GM23338 (cell line): ENCODE measurements at regions not wholly inside any gene's neighbourhood (a gene's known extent, or its start where the extent isn't known, plus 50 kb on each side); places are given as distances from the start of the nearest gene placed in this dataset.

Experiments used
- ATAC-seq: fragments of 200-7000 bp; cut with Tn5 transposase; 3 replicates; pipeline ENCODE4 v1.9.1; 2020
- DNase-seq: peaks from one replicate; pipeline ENCODE4 v3.0.0-alpha.2; 2015; ENCODE audit warnings: low spot score
- H2AFZ ChIP-seq: fragments of 200-600 bp; sonication (generic); 2 replicates; pipeline ENCODE4 v1.8.0; 2016; ENCODE audit warnings: antibody characterized with exemption, mild to moderate bottlenecking, moderate library complexity
- H3F3A ChIP-seq: fragments of 200-600 bp; sonication (generic); replicated peaks from 2 replicates; pipeline ENCODE4 v1.8.0; 2017; ENCODE audit warnings: antibody characterized with exemption, mixed run types, low read depth
- H3K27ac ChIP-seq: fragments of 200-600 bp; sonication (generic); 2 replicates; pipeline ENCODE4 v1.6.1; 2016; ENCODE audit warnings: low read depth
- H3K27me3 ChIP-seq: fragments of 200-600 bp; sonication (generic); 2 replicates; pipeline ENCODE4 v1.8.0; 2016; ENCODE audit warnings: mild to moderate bottlenecking, mixed run types, moderate library complexity; ENCODE audit not compliant: insufficient read depth
- H3K36me3 ChIP-seq: fragments of 200-600 bp; sonication (generic); 2 replicates; pipeline ENCODE4 v1.8.0; 2016; ENCODE audit warnings: mild to moderate bottlenecking; ENCODE audit not compliant: insufficient read depth
- H3K4me1 ChIP-seq: fragments of 200-600 bp; sonication (generic); 2 replicates; pipeline ENCODE4 v1.8.0; 2016; ENCODE audit warnings: mild to moderate bottlenecking, moderate library complexity; ENCODE audit not compliant: insufficient read depth
- H3K4me2 ChIP-seq: fragments of 200-600 bp; sonication (generic); 2 replicates; pipeline ENCODE4 v1.7.1; 2017; ENCODE audit warnings: mixed run types
- H3K4me3 ChIP-seq: fragments of 200-600 bp; sonication (generic); 2 replicates; pipeline ENCODE4 v1.6.1; 2016; ENCODE audit warnings: mixed run types
- H3K79me2 ChIP-seq: fragments of 200-600 bp; sonication (generic); replicated peaks from 2 replicates; pipeline ENCODE4 v1.8.0; 2017; ENCODE audit warnings: mild to moderate bottlenecking; ENCODE audit not compliant: insufficient read depth
- H3K9me2 ChIP-seq: fragments of 200-600 bp; sonication (generic); 2 replicates; pipeline ENCODE4 v1.8.0; 2017; ENCODE audit not compliant: insufficient read depth
- H4K20me1 ChIP-seq: fragments of 200-600 bp; sonication (generic); replicated peaks from 2 replicates; pipeline ENCODE4 v1.8.0; 2017; ENCODE audit warnings: mild to moderate bottlenecking; ENCODE audit not compliant: insufficient read depth
- H3K27ac Mint-ChIP-seq: 2 replicates; pipeline ENCODE4 v1.8.0; 2020; ENCODE audit warnings: inconsistent platforms, mild to moderate bottlenecking, moderate library complexity, mixed read lengths
- H3K27me3 Mint-ChIP-seq: 3 replicates; pipeline ENCODE4 v1.8.0; 2022; ENCODE audit warnings: low read depth, mild to moderate bottlenecking, moderate library complexity, mixed read lengths, inconsistent platforms; ENCODE audit not compliant: insufficient read depth, poor library complexity
- H3K36me3 Mint-ChIP-seq: 3 replicates; pipeline ENCODE4 v1.8.0; 2021; ENCODE audit warnings: low read depth, mild to moderate bottlenecking, inconsistent platforms, moderate library complexity, mixed read lengths
- H3K4me1 Mint-ChIP-seq: 3 replicates; pipeline ENCODE4 v1.8.0; 2020; ENCODE audit warnings: mild to moderate bottlenecking, inconsistent platforms, mixed read lengths
- H3K4me3 Mint-ChIP-seq: 3 replicates; pipeline ENCODE4 v1.8.0; 2021; ENCODE audit warnings: moderate library complexity, mild to moderate bottlenecking, inconsistent platforms, mixed read lengths
- H3K9me3 Mint-ChIP-seq: 3 replicates; pipeline ENCODE4 v1.8.0; 2020; ENCODE audit warnings: moderate library complexity, mild to moderate bottlenecking, inconsistent platforms, mixed read lengths
- CREB1 ChIP-seq: fragments of 250-450 bp; sonication (Bioruptor Pico); IDR thresholded peaks from 2 replicates; pipeline ENCODE4 v1.5.0; 2020; ENCODE audit warnings: low read depth, mild to moderate bottlenecking, moderate library complexity
- ETS1 ChIP-seq: IDR thresholded peaks from 2 replicates; pipeline ENCODE4 v1.6.1; 2016; ENCODE audit warnings: antibody characterized with exemption
- EZH2 ChIP-seq: fragments of 200-600 bp; sonication (generic); IDR thresholded peaks from one replicate; pipeline ENCODE4 v1.8.0; 2017; ENCODE audit warnings: antibody characterized with exemption, mild to moderate bottlenecking, low read depth; ENCODE audit not compliant: unreplicated experiment
- EZH2phosphoT487 ChIP-seq: fragments of 200-600 bp; sonication (generic); IDR thresholded peaks from one replicate; pipeline ENCODE4 v1.8.1; 2018; ENCODE audit warnings: antibody characterized with exemption; ENCODE audit not compliant: unreplicated experiment
- JUNB ChIP-seq: IDR thresholded peaks from one replicate; pipeline ENCODE4 v1.6.1; 2016; ENCODE audit warnings: antibody characterized with exemption; ENCODE audit not compliant: unreplicated experiment
- POLR2AphosphoS5 ChIP-seq: IDR thresholded peaks from 2 replicates; pipeline ENCODE4 v1.6.1; 2016; ENCODE audit warnings: antibody characterized with exemption, low read depth
- REST ChIP-seq: IDR thresholded peaks from one replicate; pipeline ENCODE4 v1.6.1; 2018; ENCODE audit warnings: antibody characterized with exemption; ENCODE audit not compliant: unreplicated experiment
- STAT1 ChIP-seq: IDR thresholded peaks from one replicate; pipeline ENCODE4 v1.6.1; 2016; ENCODE audit warnings: antibody characterized with exemption; ENCODE audit not compliant: unreplicated experiment
- ZNF114 ChIP-seq: fragments of 250-450 bp; sonication (Bioruptor Pico); IDR thresholded peaks from 2 replicates; pipeline ENCODE4 v1.5.0; 2020; ENCODE audit warnings: mild to moderate bottlenecking, moderate library complexity
- ZNF331 ChIP-seq: fragments of 250-450 bp; sonication (Bioruptor Pico); IDR thresholded peaks from 2 replicates; pipeline ENCODE4 v1.5.0; 2020; ENCODE audit warnings: low read depth, mild to moderate bottlenecking, moderate library complexity
- ZNF462 ChIP-seq: fragments of 250-450 bp; sonication (Bioruptor Pico); IDR thresholded peaks from 2 replicates; pipeline ENCODE4 v1.5.0; 2020; ENCODE audit warnings: mild to moderate bottlenecking, moderate library complexity

- Mint-ChIP-seq H3K9me3 (peaks cover 4% of the 10 kb centered on the region; the same call in 2 of the 3 replicates), H3K27ac (no peak overlapping the region), H3K4me1 (peaks cover 2% of the 10 kb centered on the region; the same call in 1 of the 3 replicates)
These were observed 409.3 kb downstream of the GALR1 start for GRCh38 chr18:77658751-77659448.

GRCh38 chr18:77666613-77667012, 417.0 kb downstream of the GALR1 start:
- peaks cover 12% of the 10 kb centered on the region for H3K27me3 Mint-ChIP-seq
- no peak overlapping the region for H3K27ac Mint-ChIP-seq
- DNase-seq (no peak), ATAC-seq (no peak)
- H3K27ac ChIP-seq: no peak overlapping the region
- no peak overlapping the region for H3K4me3 Mint-ChIP-seq
- H3K36me3 Mint-ChIP-seq: no peaks in the 10 kb centered on the region
- H3K9me3 Mint-ChIP-seq: peaks cover 9% of the 10 kb centered on the region
- H4K20me1 ChIP-seq: no peaks in the 10 kb centered on the region
- no peaks in the 10 kb centered on the region for H3K36me3 ChIP-seq
- H3F3A ChIP-seq: no peaks in the 10 kb centered on the region
- H3K27me3 ChIP-seq: no peaks in the 10 kb centered on the region
- H3K9me2 ChIP-seq: no peaks in the 10 kb centered on the region
- H2AFZ ChIP-seq: no peak overlapping the region
- H3K79me2 ChIP-seq: no peaks in the 10 kb centered on the region
- H3K4me1 ChIP-seq: peaks cover 1% of the 10 kb centered on the region; the same call in 1 of the 2 replicates
- H3K4me3 ChIP-seq: no peak overlapping the region
- H3K4me2 ChIP-seq: no peak overlapping the region
- H3K4me1 Mint-ChIP-seq: peaks cover 23% of the 10 kb centered on the region
- TF ChIP-seq EZH2 (no peak), POLR2AphosphoS5 (no peak), JUNB (no peak), ZNF331 (CRISPR knock-in tag) (no peak), REST (no peak), EZH2phosphoT487 (no peak), STAT1 (no peak), ZNF114 (CRISPR knock-in tag) (no peak), ZNF462 (CRISPR knock-in tag) (no peak), ETS1 (no peak), CREB1 (CRISPR knock-in tag) (no peak)

More at GRCh38 chr18:77658751-77659448, 409.3 kb downstream of the GALR1 start:
- H4K20me1 ChIP-seq: no peaks in the 10 kb centered on the region
- no peak overlapping the region for H3K4me3 Mint-ChIP-seq
- no peaks in the 10 kb centered on the region for H3K79me2 ChIP-seq
- no peaks in the 10 kb centered on the region for H3K4me1 ChIP-seq
- DNase-seq: no peak
- H3F3A ChIP-seq: no peaks in the 10 kb centered on the region
- H3K4me2 ChIP-seq: no peak overlapping the region
- H3K9me2 ChIP-seq: no peaks in the 10 kb centered on the region
- H2AFZ ChIP-seq: no peak overlapping the region
- H3K36me3 ChIP-seq: no peaks in the 10 kb centered on the region
- no peak for TF ChIP-seq CREB1 (CRISPR knock-in tag)
- H3K27me3 Mint-ChIP-seq: peaks cover 6% of the 10 kb centered on the region
- H3K27me3 ChIP-seq: no peaks in the 10 kb centered on the region
- no peaks in the 10 kb centered on the region for H3K36me3 Mint-ChIP-seq
- no peak overlapping the region for H3K27ac ChIP-seq
- no peak overlapping the region for H3K4me3 ChIP-seq
- ATAC-seq: no peak
